Activated CD8-positive, alpha-beta memory T cell treated with anti-CD3 and anti-CD28 coated beads, Interleukin-2, amount 50 U/mL, for 48 hours (primary cell): ENCODE measurements at regions not wholly inside any gene's neighbourhood (a gene's known extent, or its start where the extent isn't known, plus 50 kb on each side); places are given as distances from the start of the nearest gene placed in this dataset.
"Not testable (repeated sequence)": the region's sequence is repeated elsewhere in the genome, so short reads cannot be mapped to it uniquely, and the experiment has no call there.

ENCODE experiments used
- DNase-seq: peaks from one replicate; pipeline ENCODE4 v3.0.0-alpha.2; 2020

DNA sequence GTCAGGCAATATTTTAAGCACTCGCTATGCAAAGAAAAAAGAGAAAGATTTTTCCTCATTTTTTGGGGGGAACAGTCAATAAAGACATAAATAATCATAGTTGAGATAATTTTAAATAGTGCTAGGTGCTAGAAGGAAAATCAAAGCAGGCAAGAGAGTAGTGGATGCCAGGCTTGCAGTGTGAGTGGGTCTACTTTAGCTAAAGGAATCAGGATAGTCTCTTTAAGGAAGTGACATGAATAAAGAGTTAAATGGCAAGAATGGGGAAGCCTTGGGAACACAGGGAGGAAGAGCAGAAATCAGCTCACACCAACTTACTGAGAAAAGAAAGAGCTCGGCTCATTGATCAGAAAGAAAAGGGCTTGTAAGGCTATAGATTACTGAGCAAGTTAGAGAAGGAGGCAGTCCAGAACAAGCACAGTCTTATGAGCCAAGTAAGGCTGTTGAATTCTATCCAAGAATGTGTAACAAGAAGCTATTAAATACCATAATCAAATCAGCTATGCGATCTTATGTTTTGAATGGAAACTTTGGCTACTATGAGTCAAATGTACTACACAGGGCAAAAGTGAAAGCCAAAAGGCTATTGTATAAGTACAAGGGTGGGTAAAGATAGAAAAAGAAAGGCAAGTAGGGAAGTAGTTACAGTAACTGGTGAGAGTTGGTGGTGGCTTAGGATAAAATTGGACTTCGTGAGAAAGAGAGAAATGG lies 833.8 kb upstream of the PIK3C3 start:
- DNase-seq, result no peak

DNA sequence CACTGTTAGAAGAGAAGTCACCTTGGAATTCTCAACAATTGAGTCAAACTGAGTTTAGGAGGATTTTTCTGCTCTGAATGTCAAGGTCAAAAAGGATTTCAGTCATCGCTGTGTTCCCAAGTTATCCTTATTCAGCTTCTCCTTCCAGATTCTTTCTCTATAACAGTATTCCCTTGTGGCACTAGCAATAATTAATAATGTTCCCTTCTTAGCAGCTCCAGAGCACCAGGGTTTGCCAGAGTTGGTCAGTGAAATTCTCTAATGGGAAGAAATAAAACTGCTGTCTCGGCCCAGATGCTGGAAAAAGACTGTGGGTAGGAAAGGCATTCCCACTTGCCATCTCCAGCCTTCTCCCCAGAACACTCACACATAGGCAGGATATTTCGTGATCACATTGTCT lies 836.0 kb upstream of the PIK3C3 start:
- no peak for DNase-seq

DNA sequence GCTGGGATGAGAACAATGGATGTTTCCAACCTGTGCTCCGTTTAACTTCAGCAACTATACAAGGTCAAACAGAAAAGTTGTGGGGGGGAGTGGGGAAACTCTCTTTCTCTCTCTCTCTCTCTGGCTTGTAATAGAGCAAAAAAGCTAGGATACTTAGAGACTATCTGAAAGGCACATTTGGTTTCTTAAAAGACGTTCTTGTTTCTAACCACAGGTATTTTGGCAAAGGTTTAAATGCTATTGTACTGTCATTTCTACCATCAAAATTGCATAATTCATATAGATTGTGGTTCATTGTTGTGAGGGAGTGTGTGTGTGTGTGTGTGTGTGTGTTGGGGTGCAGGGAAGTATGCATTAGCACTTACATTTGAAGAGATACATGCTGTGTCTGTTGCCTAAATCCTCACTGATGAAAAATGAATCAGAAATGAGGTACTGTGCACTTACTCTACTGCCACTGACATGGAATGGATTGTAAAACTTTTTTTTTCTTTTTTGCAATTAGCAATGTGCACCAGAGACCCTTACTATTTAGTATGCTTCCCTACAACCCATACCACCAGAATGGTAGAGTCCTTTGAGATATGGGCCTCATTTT lies 841.0 kb upstream of the PIK3C3 start:
- DNase-seq, result no peak

DNA sequence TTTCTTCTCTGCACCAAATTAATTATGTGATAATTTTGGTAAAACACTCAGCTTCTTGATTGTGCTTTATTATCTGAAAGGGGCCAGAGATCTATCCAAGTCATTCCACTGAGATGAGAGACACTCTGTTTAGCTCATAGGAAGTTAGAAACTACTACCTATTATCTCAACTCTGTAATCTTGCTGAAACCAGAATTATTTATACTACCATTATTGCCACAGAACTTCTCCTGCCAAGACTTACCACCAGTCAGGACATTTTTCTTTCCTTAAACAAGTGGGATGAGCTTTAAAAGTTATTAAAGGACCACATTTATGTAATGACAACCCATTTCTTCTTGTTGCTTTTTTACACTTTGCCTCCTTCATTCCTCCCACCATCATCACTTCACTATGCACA lies 855.6 kb upstream of the PIK3C3 start:
- DNase-seq, result no peak

DNA sequence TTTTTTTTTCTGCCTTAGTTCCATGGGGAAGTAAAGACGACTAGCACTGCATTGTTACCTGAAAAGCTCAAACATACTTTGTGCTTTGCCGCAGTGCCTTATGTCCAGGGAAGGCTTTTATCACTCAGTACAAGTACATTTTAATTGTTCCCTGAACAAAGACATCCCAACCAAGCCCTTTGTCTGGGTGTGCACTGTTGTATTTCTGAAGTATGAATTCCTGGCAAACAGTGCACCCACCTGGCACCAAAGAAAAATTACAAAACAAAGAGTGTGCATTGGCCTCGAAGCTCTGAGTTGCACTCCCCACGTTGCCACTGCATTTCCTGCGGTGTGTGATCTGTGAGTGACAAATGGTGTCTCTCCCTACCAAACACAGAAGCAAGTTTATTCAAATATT lies 858.5 kb upstream of the PIK3C3 start:
- DNase-seq, result no peak

DNA sequence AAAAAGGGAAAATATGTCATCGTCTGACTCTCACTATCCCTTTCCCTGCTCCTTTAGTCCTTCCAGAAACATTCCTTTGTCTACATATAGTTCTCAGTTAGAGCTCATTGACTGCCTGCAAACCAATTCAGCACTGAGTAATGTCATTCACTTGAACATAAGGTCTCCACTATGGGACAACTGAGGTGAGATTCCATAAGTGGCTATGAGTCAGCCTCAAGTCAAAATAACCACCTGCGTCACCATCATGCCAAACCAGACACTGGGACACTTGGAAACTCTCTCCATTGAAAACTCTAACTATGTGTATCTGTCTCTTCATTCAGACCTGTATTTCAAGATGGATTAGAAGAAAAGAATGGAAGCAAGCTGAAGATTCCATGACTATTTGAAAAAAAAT lies 878.0 kb upstream of the PIK3C3 start:
- no peak for DNase-seq

DNA sequence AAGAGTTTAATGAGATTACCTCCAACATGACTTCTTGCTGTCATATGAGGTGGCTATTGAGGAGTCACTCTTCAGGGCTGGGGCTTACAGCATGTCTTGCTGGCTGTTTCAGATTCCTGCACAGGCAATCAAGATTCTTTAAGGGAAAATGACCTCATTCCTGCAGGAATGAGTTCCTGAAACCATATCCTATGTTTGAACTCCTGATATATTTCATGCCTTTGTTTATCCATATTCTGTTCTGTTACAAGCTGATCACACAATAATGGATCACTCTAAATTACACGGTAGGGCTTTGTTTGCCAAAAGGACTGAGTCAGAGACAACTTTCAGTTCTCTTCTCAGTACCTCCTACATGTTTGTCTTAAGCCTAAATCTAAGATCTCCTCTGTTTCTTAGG lies 879.8 kb upstream of the PIK3C3 start:
- no peak for DNase-seq

DNA sequence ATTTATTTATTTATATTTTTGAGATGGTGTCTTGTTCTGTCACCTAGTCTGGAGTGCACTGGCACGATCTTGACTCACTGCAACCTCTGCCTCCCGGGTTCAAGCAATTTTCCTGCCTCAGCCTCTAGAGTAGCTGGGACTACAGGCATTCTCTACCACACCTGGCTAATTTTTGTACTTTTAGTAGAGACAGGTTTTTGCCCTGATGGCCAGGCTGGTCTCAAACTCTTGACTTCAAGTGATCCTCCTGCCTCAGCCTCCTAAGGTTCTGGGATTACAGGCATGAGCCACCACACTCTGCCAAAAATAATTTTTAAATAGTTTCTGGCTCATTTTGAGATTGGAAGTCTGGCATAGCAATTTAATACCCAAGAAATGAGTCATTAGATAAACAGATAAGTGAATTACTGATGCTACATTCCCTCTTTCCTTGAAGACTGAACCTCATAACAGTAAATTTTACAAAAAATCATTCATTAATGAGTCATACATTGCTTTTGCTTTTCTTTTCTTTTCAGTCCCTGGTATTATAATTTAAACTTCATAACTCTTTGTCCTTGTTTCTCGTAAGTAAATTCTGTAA lies 881.6 kb upstream of the PIK3C3 start:
- DNase-seq, result no peak

DNA sequence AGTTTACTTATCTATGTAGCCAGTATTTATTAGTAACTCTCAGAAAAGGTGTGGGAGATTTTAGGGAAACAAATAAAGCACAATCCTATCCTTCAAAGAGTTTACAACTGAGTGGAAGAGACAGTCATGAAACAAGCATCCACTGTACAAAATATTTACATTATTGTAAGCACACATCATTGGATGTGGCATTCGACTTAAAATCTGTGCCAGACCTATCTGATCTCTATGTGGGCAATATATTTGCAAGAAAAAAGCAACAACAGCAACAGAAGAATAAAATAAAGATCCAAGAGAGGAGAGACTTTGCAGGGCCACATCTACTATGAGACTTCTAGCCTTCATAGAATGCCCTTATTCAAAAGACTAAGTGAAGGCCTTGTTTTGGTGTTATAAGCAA lies 882.1 kb upstream of the PIK3C3 start:
- DNase-seq, result no peak

DNA sequence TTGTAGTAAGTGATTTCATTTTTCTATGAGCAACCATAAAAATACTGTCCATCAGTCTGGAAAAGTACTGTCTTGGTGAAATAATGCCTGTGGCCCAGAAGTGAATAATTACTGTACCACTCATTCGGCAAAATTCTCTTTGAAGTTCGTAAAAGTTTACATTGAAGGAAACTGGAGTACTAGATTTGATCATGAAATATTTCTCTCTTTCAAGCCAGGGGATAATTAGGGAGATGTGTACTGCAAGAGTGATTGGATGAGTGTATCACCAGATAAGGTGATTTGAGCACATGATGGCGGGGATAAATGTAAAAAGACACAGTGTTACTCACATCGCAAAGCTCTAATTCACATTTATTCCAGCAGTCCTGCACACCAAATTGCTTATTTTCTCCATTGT lies 883.2 kb upstream of the PIK3C3 start:
- no peak for DNase-seq

DNA sequence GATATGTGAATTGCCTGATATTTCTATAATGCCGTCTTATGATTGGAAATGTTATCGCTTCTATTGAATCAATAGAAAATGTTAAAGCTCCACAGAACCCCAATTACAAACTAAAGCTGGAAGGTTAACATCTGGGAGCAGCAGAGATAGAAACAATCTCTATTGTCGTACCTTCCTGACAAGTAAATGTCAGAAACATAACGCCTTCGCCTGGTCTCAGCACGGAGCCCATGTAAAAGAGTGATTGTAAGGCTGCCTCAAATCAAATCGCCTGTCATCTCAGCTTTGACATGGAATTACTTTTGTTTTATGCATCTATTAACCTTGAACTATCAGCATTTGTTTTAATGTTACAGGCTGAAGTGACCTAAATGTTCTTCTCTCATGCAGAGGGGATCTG lies 885.9 kb upstream of the PIK3C3 start:
- no peak for DNase-seq

DNA sequence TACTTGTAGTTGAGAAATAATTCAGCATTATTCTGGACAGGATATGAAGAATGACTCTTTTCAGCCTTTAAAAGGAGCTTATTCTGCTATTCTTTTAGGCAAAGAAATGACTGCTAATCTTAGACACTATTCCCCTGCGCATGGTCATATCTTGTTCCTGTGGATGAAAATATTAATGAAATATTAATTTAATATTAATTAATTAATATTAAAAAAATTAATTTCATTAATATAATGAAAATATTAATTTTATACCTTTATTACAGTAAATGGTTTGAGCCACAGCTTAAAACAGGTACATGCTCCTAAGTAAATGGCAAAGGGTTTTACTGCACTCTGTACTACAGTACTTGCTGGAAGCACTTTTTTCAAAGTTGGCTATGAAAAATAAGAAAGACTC lies 890.1 kb upstream of the PIK3C3 start:
- no peak for DNase-seq

DNA sequence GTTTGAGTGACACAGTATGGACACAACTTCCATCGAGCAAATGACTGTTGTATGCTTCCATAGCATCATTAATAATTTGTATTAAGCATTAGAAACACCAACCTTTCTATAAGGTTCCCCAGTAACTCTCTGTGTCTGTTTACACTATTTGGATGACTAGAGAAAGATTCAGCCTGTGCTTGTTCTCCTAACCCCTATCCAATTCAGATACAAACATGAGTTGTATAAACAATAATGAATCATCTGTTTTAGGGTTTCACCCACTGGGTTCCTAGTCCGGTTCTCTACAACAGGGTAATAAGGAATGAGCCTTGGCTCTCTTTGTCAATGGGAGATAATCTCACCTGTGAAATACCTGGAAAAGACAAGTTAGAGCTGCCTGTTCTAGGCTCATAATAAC lies 894.1 kb upstream of the PIK3C3 start:
- no peak for DNase-seq

DNA sequence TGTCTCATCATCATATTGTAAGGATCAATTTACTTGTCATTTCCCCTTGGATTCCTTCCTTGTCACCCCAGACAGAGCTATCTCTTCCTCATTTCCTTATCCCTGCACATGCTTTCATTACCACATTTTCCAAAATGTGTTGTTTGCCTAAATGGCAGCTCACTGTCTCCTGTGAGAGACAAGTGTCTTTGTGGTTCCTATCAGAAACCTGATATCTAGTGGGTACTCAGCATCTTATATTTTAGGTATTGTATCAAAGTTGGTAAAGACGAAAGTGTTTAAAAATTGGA lies 896.0 kb upstream of the PIK3C3 start:
- no peak for DNase-seq

DNA sequence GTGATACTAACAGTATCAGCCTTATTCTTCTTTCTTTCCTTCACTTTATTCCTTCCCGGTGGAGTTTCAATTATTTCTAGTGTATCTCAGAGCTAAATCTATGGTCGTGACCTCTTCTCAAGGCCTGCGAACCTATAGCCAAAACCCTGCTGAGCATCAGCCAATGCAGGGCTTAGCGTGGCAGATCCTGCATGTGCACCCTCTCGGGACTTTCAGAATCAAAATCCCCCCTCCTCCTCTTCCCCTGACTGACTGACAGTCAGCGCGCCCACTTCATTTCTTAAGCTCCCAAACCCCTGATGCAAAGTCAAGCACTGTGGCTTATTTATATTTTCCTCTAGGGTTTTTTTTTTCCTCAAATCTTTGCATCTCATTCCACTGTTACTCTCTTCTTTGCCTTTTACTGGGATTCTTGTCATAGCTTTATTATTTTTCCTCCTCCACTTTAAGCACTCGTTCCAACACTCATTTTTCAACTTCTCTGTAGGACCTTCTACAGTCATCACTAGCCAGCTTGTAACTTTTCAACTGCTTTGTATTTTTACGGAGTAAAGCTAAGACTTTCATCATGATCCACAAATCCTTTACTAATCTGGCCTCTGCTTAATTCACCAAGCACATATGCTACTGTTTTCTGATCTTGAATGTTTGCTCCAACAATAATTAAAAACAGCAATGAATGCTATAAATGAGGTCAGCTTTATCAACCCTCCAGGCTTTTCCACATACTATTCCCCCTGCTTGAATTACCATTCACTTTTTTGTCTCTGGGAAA lies 896.5 kb upstream of the PIK3C3 start:
- no peak for DNase-seq

DNA sequence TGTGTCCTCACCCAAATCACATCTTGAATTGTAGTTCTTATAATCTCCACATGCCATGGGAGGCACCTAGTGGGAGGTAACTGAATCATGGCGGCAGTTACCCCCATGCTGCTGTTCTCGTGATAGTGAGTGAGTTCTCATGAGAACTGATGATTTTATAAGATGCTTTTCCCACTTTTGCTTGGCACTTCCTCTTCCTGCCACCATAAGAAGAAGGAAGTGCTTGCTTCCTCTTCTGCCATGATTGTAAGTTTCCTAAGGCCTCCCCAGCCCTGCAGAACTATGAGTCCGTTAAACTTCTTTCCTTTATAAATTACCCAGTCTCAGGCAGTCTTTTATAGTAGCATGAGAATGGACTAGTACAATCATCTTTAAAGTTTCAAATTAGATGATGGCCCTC lies 902.4 kb upstream of the PIK3C3 start:
- DNase-seq, result no peak

DNA sequence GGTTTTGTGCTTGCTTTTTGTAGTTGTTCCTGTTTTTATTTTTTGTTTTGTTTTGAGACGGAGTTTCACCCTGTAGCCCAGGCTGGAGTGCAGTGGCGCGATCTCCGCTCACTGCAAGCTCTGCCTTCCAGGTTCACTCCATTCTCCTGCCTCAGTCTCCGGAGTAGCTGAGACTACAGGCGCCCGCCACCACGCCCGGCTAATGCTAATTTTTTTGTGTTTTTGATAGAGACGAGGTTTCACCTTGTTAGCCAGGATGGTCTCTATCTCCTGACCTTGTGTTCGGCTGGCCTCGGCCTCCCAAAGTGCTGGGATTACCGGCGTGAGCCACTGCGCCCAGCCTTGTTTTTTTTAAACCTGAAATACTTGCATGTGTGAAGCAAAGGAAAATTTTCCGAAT lies 908.8 kb upstream of the PIK3C3 start:
- DNase-seq, result not testable (repeated sequence)

DNA sequence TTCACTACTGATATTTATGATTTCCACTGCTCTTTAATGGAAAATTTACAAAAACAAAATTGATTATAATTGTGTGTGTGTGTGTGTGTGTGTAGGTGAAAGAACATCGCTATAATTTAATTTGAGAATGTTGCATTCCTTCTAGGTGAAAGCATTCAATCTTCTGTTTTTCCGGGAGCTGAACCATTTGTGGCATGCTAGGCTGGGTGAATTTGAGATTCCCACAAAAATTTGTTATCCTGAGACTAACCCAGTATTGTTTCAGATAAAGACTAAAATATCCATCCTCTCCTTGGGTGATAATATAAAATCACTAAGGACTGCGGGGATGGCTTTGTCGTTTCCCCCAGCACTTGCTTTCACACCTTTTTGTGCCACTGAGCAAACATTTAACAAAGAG lies 911.2 kb upstream of the PIK3C3 start:
- DNase-seq, result no peak

DNA sequence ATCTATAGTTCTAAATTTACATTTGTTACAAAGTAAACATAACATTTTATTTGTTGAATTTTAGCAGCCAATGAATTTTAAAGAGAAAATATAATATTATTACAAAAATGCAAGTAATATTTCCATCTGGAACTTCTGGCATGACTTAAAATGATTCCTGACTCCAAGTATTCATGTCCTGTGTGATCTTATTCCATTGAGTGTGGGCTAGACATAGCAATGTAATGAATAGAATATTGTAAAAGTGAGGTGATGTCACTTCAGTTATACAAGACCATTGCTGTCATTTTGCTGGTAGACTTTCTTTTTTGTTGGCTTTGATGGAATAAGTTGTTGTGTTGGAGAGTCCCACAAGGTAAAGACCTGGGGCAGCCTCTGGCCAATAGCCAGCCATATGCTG lies 912.2 kb upstream of the PIK3C3 start:
- no peak for DNase-seq

DNA sequence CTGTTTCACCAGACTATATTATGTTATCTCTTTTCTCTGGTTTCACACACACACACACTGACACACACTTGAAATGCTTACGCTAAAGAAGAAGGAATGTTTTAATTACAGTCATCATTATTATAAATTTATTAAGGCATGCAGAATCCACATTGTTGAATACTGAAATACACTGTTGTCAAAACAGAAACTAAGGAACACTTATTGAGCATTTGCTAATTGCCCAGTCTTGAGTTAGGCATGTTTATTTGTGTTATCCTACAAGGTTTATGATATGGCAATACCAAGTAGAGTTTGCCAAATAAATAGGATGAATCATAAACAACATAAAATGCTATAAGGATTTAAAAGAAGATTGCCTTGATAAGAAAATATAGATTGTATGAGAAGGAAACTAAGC lies 917.0 kb upstream of the PIK3C3 start:
- DNase-seq, result no peak

DNA sequence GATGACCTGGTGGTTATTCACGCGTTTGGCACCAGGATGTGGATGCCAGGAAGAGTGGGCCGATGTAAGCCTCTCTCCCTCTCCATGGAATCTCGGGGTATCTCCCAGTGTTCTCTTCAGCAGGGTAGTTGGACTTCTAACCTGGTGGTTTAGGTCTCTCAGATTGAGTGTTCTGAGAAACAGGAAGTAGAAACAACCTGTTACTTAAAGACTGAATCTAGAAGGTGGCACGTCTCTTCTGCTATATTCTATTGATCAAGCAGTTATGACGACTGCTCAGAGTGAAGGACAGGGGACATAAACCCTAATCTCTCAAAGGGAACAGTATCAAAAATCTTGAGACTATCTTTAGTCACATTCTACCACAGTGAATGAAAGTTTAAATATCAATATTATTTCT lies 918.7 kb upstream of the PIK3C3 start:
- DNase-seq, result no peak

DNA sequence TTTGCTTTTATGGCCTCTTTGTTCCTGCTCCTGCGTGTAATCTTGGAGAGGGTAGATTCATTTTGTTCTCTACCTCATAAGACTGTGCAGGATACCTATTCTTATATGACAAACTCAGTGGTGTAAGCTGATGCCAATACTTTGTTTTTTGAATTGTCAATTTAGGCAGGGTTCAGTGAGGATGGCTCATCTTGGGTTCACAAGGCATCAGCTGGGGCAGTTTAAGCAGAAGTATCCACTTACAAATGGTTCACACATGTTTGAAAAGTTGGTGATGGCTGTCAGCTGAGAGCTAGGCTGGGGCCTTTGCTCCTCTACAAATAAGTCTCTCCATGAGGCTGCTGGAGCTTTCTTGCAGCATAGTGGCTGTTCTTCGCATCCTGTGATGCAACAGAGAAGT lies 920.6 kb upstream of the PIK3C3 start:
- no peak for DNase-seq

DNA sequence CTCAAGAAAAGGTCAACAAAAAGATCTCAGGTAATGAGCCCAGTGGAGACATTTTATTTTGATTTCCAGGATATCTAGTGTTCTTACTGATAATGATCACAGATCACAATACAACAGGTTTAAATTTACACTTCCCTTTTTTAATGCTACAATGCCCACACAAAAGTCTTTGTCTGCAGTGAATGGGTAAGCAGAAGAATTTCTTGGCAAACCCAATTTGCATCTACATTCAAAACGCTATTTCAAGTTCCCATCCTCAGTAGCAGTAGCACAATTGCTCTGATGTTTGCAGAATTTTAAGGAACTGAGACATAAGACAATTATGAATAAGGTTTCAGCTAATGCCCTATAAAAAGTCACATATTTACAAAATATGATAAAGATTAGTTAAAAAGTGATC lies 929.4 kb upstream of the PIK3C3 start:
- DNase-seq, result no peak

DNA sequence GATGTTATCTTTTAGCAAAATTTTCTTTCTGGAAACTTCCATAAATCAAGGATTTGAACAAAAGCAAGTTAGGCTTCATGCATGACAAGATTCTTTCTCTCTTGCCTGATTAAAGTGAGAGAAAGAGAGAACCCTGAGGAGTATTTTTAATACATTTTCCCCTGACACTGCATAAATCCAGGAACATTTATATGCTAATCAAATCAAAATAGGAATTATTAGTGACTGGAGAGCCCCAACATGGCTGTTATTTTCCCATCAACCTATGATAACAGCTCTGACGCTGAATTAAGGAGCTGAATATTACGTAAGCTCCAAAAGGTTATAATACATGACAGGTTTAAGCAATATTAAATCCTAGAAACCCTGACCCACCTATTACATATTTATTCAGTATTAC lies 930.2 kb upstream of the PIK3C3 start:
- DNase-seq, result no peak
